BLaER1 (cell line): ENCODE measurements at regions not wholly inside any gene's neighbourhood (a gene's known extent, or its start where the extent isn't known, plus 50 kb on each side); places are given as distances from the start of the nearest gene placed in this dataset.

Experiments
- H3K27ac ChIP-seq: shearing (Covaris generic); formaldehyde crosslinking; 2 replicates; pipeline ENCODE4 v1.8.1; 2022
- H3K27me3 ChIP-seq: shearing (Covaris generic); formaldehyde crosslinking; 2 replicates; pipeline ENCODE4 v1.8.1; 2022
- H3K36me3 ChIP-seq: shearing (Covaris generic); formaldehyde crosslinking; 2 replicates; pipeline ENCODE4 v1.8.1; 2022
- H3K4me1 ChIP-seq: shearing (Covaris generic); formaldehyde crosslinking; 2 replicates; pipeline ENCODE4 v1.8.1; 2022
- H3K4me2 ChIP-seq: shearing (Covaris generic); formaldehyde crosslinking; 2 replicates; pipeline ENCODE4 v1.8.1; 2022
- H3K4me3 ChIP-seq: shearing (Covaris generic); formaldehyde crosslinking; 2 replicates; pipeline ENCODE4 v1.8.1; 2022
- H3K9ac ChIP-seq: shearing (Covaris generic); formaldehyde crosslinking; 2 replicates; pipeline ENCODE4 v1.8.1; 2022
- H3K9me3 ChIP-seq: shearing (Covaris generic); formaldehyde crosslinking; 2 replicates; pipeline ENCODE4 v1.8.1; 2022
- H4K20me1 ChIP-seq: shearing (Covaris generic); formaldehyde crosslinking; 2 replicates; pipeline ENCODE4 v1.8.1; 2022
- Cebpa-rat ChIP-seq: shearing (Covaris generic); IDR thresholded peaks from 2 replicates; pipeline ENCODE4 v1.8.1; 2022

- no peaks in the 10 kb centered on the region for H3K9me3 ChIP-seq
- no peaks in the 10 kb centered on the region for H3K36me3 ChIP-seq
- TF ChIP-seq Cebpa-rat = no peak
- H3K27me3 ChIP-seq = no peaks in the 10 kb centered on the region
- H4K20me1 ChIP-seq = no peaks in the 10 kb centered on the region
- no peak overlapping the region for H3K27ac ChIP-seq
- no peak overlapping the region for H3K9ac ChIP-seq
- H3K4me2 ChIP-seq = no peak overlapping the region
- H3K4me3 ChIP-seq = no peak overlapping the region
- no peaks in the 10 kb centered on the region for H3K4me1 ChIP-seq
Measured at GRCh38 chr5:117889596-117889995, 1098.8 kb downstream of the DTWD2 start.

DNA sequence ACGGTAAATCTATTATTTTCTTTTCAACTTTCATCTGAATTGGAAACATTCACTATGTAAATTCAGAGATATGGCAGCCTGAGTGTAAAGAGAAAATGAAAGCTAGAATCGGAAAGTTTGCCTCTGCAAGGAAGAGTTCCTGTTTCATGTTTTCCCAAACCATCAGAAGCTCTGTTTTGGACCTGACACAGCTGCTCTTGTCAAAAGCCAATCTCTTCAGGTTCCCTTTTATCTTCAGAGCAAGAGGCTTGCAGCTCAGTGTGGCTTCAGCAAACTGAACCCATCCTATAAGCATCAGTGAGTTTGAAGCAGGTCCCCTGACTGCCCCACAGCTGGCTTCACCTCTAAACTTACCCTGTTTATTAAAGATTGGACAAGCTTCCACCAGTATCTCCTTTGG is 1099.7 kb downstream of the DTWD2 start:
- no peak overlapping the region for H3K9ac ChIP-seq

GRCh38 chr5:117881426-117882230 is 1106.7 kb downstream of the DTWD2 start:
- Histone ChIP-seq H3K4me2 (no peak overlapping the region), H3K9me3 (no peaks in the 10 kb centered on the region), H3K9ac (no peak overlapping the region), H3K36me3 (no peaks in the 10 kb centered on the region), H3K27me3 (no peaks in the 10 kb centered on the region), H3K27ac (no peak overlapping the region), H4K20me1 (no peaks in the 10 kb centered on the region), H3K4me1 (no peaks in the 10 kb centered on the region), H3K4me3 (no peak overlapping the region)
- no peak for TF ChIP-seq Cebpa-rat

More for the DNA sequence above, 1099.7 kb downstream of the DTWD2 start:
- H3K4me2 ChIP-seq = peak overlapping the region; percentile 50; the same call in 1 of the 2 replicates
- H3K4me1 ChIP-seq = no peaks in the 10 kb centered on the region
- H4K20me1 ChIP-seq = no peaks in the 10 kb centered on the region
- no peaks in the 10 kb centered on the region for H3K27me3 ChIP-seq
- no peak for TF ChIP-seq Cebpa-rat
- no peak overlapping the region for H3K4me3 ChIP-seq
- no peaks in the 10 kb centered on the region for H3K36me3 ChIP-seq
- H3K9me3 ChIP-seq = no peaks in the 10 kb centered on the region
- no peak overlapping the region for H3K27ac ChIP-seq

DNA sequence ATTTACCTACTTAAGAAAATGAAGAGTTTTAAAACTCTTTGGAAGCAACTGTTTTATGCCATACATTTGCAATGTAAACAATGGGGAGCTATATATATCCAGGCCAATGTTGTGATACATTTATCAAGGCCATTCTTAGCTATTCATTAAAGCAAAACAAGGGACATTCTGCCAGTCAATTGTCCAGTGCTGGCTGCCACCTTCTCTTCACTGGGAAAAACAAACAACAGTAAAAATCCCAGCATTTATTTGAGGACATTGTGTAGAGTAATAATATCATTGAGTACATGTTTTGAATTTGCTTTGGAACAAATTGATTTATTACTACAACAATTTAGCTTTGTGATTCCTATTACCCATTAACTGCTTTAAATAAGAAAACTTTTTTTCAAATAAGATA is 1107.4 kb downstream of the DTWD2 start:
- H3K4me1 ChIP-seq = no peaks in the 10 kb centered on the region
- H3K27ac ChIP-seq = no peak overlapping the region
- no peaks in the 10 kb centered on the region for H3K9me3 ChIP-seq
- H3K36me3 ChIP-seq = no peaks in the 10 kb centered on the region
- H4K20me1 ChIP-seq = no peaks in the 10 kb centered on the region
- TF ChIP-seq Cebpa-rat = no peak
- H3K4me3 ChIP-seq = no peak overlapping the region
- H3K9ac ChIP-seq = no peak overlapping the region
- no peak overlapping the region for H3K4me2 ChIP-seq
- no peaks in the 10 kb centered on the region for H3K27me3 ChIP-seq

GRCh38 chr5:117877731-117878130 is 1110.6 kb downstream of the DTWD2 start:
- Histone ChIP-seq H3K9ac (no peak overlapping the region), H3K4me2 (no peak overlapping the region), H3K4me1 (no peaks in the 10 kb centered on the region), H3K36me3 (no peaks in the 10 kb centered on the region), H3K27ac (no peak overlapping the region), H3K4me3 (no peak overlapping the region), H3K27me3 (no peaks in the 10 kb centered on the region), H4K20me1 (no peaks in the 10 kb centered on the region), H3K9me3 (no peaks in the 10 kb centered on the region)
- no peak for TF ChIP-seq Cebpa-rat

DNA sequence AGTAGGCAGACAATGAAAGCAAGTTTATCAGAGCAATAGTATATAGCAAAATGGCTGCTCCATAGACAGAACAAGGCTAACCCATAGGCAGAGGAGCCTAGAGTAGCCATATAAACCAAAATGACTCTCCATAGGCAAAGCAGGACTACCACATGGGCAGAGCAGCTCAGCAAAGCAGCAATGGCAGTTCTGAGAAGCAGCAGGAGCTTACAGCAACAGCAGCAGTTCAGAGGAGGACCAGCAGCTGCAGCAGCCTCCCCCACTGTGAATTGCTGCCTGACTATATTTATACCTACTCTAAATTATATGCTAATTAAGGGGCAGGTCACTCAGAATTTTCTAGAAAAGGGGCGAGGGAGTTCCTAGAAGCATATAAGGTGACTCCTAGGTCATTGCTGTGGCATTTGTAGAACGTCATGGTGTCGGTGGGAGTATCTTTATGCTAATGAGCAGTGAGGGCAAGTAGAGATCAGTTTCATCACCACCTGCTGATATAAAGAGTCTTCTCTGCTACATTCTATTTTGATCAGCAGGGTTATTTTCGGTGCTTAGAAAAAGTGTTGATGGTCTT is 1115.5 kb downstream of the DTWD2 start:
- Histone ChIP-seq H3K9ac (no peak overlapping the region), H3K4me2 (no peak overlapping the region), H3K36me3 (no peaks in the 10 kb centered on the region), H4K20me1 (no peaks in the 10 kb centered on the region), H3K27ac (no peak overlapping the region), H3K9me3 (no peaks in the 10 kb centered on the region), H3K27me3 (no peaks in the 10 kb centered on the region), H3K4me3 (no peak overlapping the region), H3K4me1 (no peaks in the 10 kb centered on the region)
- TF ChIP-seq Cebpa-rat = no peak

GRCh38 chr5:117869596-117869995 is 1118.8 kb downstream of the DTWD2 start:
- Histone ChIP-seq H3K4me3 (no peak overlapping the region), H3K9ac (no peak overlapping the region), H3K4me2 (no peak overlapping the region), H4K20me1 (no peaks in the 10 kb centered on the region), H3K9me3 (no peaks in the 10 kb centered on the region), H3K27ac (no peak overlapping the region), H3K36me3 (no peaks in the 10 kb centered on the region), H3K27me3 (no peaks in the 10 kb centered on the region), H3K4me1 (no peaks in the 10 kb centered on the region)
- no peak for TF ChIP-seq Cebpa-rat

- no peaks in the 10 kb centered on the region for H3K36me3 ChIP-seq
- H4K20me1 ChIP-seq = no peaks in the 10 kb centered on the region
- no peak for TF ChIP-seq Cebpa-rat
- H3K9me3 ChIP-seq = no peaks in the 10 kb centered on the region
- 0 out of 2 replicates have a peak, but pooled peaks cover 4% of the 10 kb centered on the region for H3K4me1 ChIP-seq
- H3K27ac ChIP-seq = no peak overlapping the region
- no peaks in the 10 kb centered on the region for H3K27me3 ChIP-seq
- H3K9ac ChIP-seq = no peak overlapping the region
- H3K4me2 ChIP-seq = no peak overlapping the region
- no peak overlapping the region for H3K4me3 ChIP-seq
Measured at GRCh38 chr5:117863586-117864296, 1124.6 kb downstream of the DTWD2 start.

- Histone ChIP-seq H3K4me3 (no peak overlapping the region), H3K27me3 (no peaks in the 10 kb centered on the region), H3K36me3 (no peaks in the 10 kb centered on the region)
Measured at GRCh38 chr5:117860550-117860949, 1127.8 kb downstream of the DTWD2 start.

DNA sequence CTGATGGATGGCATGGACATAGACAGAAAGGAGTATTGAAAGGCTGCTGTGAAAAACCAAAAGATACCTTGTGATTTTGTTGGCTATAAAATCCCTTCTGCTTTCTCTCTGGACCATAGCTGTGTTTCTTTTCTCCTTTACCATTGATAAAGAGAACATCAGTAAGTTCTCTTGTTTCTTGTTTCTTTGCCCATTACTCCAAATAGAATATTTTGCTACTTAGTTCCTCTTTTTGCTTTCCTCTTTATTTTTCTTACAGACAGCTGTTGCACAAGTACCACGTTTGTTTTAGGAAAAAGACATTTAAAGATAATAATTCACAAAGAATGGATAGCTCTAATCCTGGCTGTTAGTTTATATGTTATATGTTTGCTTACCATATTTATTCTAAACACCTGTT is 1129.2 kb downstream of the DTWD2 start:
- Histone ChIP-seq H3K4me2 (no peak overlapping the region), H3K9me3 (no peaks in the 10 kb centered on the region), H3K27me3 (no peaks in the 10 kb centered on the region), H3K36me3 (no peaks in the 10 kb centered on the region), H4K20me1 (no peaks in the 10 kb centered on the region), H3K4me3 (no peak overlapping the region), H3K9ac (no peak overlapping the region), H3K4me1 (0 out of 2 replicates have a peak, but pooled peaks cover 4% of the 10 kb centered on the region), H3K27ac (no peak overlapping the region)
- TF ChIP-seq Cebpa-rat = no peak

More at GRCh38 chr5:117860550-117860949, 1127.8 kb downstream of the DTWD2 start:
- no peak overlapping the region for H3K27ac ChIP-seq
- H3K9ac ChIP-seq = no peak overlapping the region
- no peak overlapping the region for H3K4me2 ChIP-seq
- no peak for TF ChIP-seq Cebpa-rat
- no peaks in the 10 kb centered on the region for H3K9me3 ChIP-seq
- 0 out of 2 replicates have a peak, but pooled peaks cover 4% of the 10 kb centered on the region for H3K4me1 ChIP-seq
- no peaks in the 10 kb centered on the region for H4K20me1 ChIP-seq
